Mesothelial cell of epicardium (in vitro differentiated cells): ENCODE measurements at regions not wholly inside any gene's neighbourhood (a gene's known extent, or its start where the extent isn't known, plus 50 kb on each side); places are given as distances from the start of the nearest gene placed in this dataset.
"Not testable (repeated sequence)": the region's sequence is repeated elsewhere in the genome, so short reads cannot be mapped to it uniquely, and the experiment has no call there.

Source experiments
- DNase-seq, 2 experiments: peaks; one replicate each; pipeline ENCODE4 v3.0.0; 2021; ENCODE audit warnings: low spot score in 2 of 2; ENCODE audit not compliant: unreplicated experiment in 2 of 2
- H3K27ac Mint-ChIP-seq: 2 replicates; pipeline ENCODE4 v1.8.0; 2021; ENCODE audit warnings: mixed read lengths
- H3K27me3 Mint-ChIP-seq: 2 replicates; pipeline ENCODE4 v1.8.0; 2021; ENCODE audit warnings: low read depth, mixed read lengths
- H3K36me3 Mint-ChIP-seq: 2 replicates; pipeline ENCODE4 v1.8.0; 2021; ENCODE audit warnings: mixed read lengths
- H3K4me1 Mint-ChIP-seq: 2 replicates; pipeline ENCODE4 v1.8.0; 2021; ENCODE audit warnings: mixed read lengths
- H3K4me3 Mint-ChIP-seq: 2 replicates; pipeline ENCODE4 v1.8.0; 2021; ENCODE audit warnings: mild to moderate bottlenecking, moderate library complexity, mixed read lengths
- H3K9me3 Mint-ChIP-seq: 2 replicates; pipeline ENCODE4 v1.8.0; 2021; ENCODE audit warnings: mixed read lengths
- CTCF ChIP-seq: fragments of 200-600 bp; sonication (generic); IDR thresholded peaks from one replicate; pipeline ENCODE4 v1.5.0; 2021; ENCODE audit warnings: antibody characterized with exemption; ENCODE audit not compliant: unreplicated experiment

DNA sequence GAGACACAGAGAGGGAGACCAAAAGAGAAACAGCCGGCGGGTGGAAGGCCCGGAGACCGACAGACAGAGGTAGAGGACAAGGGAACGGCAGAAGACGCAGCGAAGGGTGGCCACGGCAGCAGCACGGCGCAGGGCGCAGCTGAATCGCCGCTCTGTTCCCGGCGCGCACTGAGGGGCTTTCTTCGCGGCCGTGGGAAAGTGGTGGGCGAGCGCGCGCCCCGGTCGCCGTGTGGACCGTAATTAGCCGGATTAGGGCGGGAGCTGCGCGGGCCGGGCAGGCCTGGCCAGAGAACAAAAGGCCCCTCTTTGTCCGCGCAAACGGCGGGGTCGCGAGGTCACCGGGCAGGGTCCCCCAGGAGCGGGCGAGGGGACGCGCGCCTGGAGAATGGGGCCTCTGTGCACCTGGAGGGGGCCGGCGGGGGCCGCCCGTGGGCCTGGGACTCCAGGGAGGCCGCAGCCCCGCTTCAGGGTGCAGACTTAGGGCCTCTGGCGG, 158.3 kb downstream of the ZFP36L2 start:
- Mint-ChIP-seq H3K9me3 (peaks cover 8% of the 10 kb centered on the region), H3K27ac (peak overlapping the region; percentile 10), H3K4me1 (peaks cover 42% of the 10 kb centered on the region), H3K27me3 (no peaks in the 10 kb centered on the region), H3K4me3 (no peak overlapping the region), H3K36me3 (peaks cover 5% of the 10 kb centered on the region)
- no peak for TF ChIP-seq CTCF
- DNase-seq: no peak

DNA sequence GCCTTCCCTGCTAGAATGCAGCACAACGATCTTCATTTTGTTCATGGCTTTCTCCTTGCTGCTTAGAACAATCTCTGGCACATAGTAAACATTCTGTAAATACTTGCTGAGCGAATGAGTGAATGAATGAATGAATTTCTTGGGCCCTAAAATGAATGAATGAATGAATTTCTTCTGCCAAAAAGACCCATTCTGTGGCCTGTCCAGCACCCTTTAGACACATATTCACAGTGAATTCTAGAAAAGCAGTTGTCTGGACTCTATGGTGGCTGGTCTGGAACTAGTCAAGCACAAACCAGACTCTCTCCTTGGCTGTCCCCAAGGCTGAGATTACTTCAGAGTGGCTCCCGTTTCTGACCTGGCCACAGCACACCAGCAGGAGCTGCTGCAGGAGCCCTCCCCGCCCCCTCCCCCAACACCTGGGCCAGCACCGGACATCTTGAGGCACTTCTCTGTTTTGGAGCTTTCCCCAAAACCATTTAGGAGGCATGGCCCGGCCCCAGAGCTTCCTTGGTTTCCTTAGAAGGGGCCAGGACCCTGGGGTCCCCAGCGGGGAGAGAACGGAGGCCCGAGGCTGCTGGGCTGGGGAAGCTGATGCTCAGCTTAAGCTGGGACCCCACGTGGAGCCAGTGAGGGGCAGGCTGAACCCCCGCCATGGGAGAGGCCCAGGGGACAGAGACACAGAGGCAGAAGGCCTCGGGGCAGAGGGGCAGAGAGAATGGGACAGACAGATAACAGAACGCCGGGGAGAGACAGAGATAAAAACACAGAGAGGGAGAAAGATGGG, 159.0 kb downstream of the ZFP36L2 start:
- no peaks in the 10 kb centered on the region for H3K27me3 Mint-ChIP-seq
- H3K9me3 Mint-ChIP-seq: peaks cover 8% of the 10 kb centered on the region
- no peak for DNase-seq
- no peak overlapping the region for H3K4me3 Mint-ChIP-seq
- peak overlapping the region; percentile 21 for H3K27ac Mint-ChIP-seq
- no peak for TF ChIP-seq CTCF
- peaks cover 5% of the 10 kb centered on the region for H3K36me3 Mint-ChIP-seq
- peaks cover 39% of the 10 kb centered on the region for H3K4me1 Mint-ChIP-seq

DNA sequence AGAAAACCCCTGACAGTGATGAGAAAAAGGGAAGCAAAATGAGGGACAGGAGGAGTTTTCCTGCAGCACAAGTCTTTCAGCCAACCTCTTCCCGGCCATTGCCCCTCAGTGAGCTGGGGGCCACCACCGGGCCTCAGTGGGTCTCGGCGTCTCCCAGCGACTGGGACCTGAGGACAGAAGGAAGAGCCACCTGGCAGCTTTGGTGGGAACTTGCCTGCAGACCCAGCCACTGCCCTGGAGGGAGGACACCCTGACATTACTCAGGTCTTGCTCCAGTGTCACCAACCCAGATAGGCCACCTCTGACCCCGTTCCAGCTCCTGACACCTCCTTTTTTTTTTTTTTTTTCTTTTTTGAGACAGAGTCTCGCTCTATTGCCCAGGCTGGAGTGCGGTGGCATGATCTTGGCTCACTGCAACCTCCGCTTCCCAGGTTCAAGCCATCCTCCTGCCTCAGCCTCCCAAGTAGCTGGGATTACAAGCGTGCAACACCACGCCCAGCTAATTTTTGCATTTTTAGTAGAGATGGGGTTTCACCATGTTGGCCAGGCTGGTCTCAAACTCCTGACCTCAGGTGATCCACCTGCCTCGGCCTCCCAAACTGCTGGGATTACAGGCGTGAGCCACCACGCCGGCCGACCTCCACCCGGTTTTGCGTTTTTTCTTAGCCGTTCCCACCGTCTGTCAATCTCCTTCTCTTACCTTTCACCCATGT, 159.7 kb downstream of the ZFP36L2 start:
- DNase-seq, H3K36me3 Mint-ChIP-seq, H3K27ac Mint-ChIP-seq, H3K4me3 Mint-ChIP-seq, H3K27me3 Mint-ChIP-seq: not testable (repeated sequence)
- H3K9me3 Mint-ChIP-seq: peaks cover 12% of the 10 kb centered on the region
- peaks cover 31% of the 10 kb centered on the region for H3K4me1 Mint-ChIP-seq

- Mint-ChIP-seq H3K27ac (no peak overlapping the region), H3K9me3 (peaks cover 19% of the 10 kb centered on the region), H3K4me1 (peaks cover 23% of the 10 kb centered on the region), H3K27me3 (no peaks in the 10 kb centered on the region), H3K36me3 (peaks cover 12% of the 10 kb centered on the region), H3K4me3 (no peak overlapping the region)
- TF ChIP-seq CTCF: no peak
- DNase-seq: no peak
Measured at GRCh38 chr2:43065871-43066270, 160.5 kb downstream of the ZFP36L2 start.

DNA sequence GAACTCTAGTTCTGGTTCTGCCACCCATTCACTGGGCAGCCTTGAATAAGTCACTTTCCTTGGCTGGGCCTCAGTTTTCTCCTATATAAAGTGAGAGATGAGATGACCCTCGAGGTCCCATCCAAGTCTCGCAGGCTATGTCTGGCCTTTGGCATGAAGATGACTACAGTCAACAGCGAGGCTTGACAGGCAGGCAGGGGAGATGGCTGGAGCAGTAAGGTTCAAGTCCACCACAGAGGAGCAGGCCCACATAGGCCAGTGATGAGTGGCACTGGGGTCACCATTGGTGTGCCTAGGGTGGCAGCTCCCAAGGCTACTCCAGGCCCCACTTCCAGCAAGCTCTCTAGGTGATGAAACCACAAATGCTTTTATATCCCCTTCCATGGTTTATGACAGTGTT, 161.4 kb downstream of the ZFP36L2 start:
- no peak overlapping the region for H3K4me3 Mint-ChIP-seq
- TF ChIP-seq CTCF: no peak
- no peak overlapping the region for H3K27ac Mint-ChIP-seq
- H3K36me3 Mint-ChIP-seq: peaks cover 12% of the 10 kb centered on the region
- H3K27me3 Mint-ChIP-seq: no peaks in the 10 kb centered on the region
- H3K4me1 Mint-ChIP-seq: peaks cover 21% of the 10 kb centered on the region
- no peak for DNase-seq
- H3K9me3 Mint-ChIP-seq: peaks cover 19% of the 10 kb centered on the region

DNA sequence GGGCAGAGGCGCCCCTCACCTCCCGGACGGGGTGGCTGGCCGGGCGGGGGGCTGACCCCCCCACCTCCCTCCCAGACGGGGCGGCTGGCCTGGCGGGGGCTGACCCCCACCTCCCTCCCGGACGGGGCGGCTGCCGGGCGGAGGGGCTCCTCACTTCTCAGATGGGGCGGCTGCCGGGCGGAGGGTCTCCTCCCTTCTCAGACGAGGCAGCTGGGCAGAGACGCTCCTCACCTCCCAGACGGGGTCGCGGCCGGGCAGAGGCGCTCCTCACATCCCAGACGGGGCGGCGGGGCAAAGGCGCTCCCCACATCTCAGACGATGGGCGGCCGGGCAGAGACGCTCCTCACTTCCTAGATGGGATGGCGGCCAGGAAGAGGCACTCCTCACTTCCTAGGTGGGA, 163.3 kb downstream of the ZFP36L2 start:
- Mint-ChIP-seq H3K4me1 (peaks cover 26% of the 10 kb centered on the region), H3K36me3 (peaks cover 12% of the 10 kb centered on the region), H3K9me3 (peaks cover 19% of the 10 kb centered on the region)
- H3K27ac Mint-ChIP-seq, DNase-seq, H3K27me3 Mint-ChIP-seq, H3K4me3 Mint-ChIP-seq: not testable (repeated sequence)
